WTC11 (cell line): ENCODE measurements at regions not wholly inside any gene's neighbourhood (a gene's known extent, or its start where the extent isn't known, plus 50 kb on each side); places are given as distances from the start of the nearest gene placed in this dataset.

Experiments used
- AFF4 ChIP-seq: sonication (generic); formaldehyde crosslinking; IDR thresholded peaks from 2 replicates; pipeline ENCODE4 v1.8.1; 2023; ENCODE audit warnings: mild to moderate bottlenecking, missing genetic modification reagents, borderline replicate concordance
- ARID4B ChIP-seq: sonication (generic); formaldehyde crosslinking; IDR thresholded peaks from 2 replicates; pipeline ENCODE4 v1.8.0; 2023; ENCODE audit warnings: missing genetic modification reagents, mild to moderate bottlenecking, borderline replicate concordance
- CREB1 ChIP-seq: sonication (generic); formaldehyde crosslinking; IDR thresholded peaks from 2 replicates; pipeline ENCODE4 v1.8.0; 2023; ENCODE audit warnings: mild to moderate bottlenecking, missing genetic modification reagents
- NR2C2 ChIP-seq: sonication (generic); formaldehyde crosslinking; IDR thresholded peaks from 2 replicates; pipeline ENCODE4 v1.8.0; 2022; ENCODE audit warnings: mild to moderate bottlenecking, missing genetic modification reagents
- PRDM15 ChIP-seq: sonication (generic); formaldehyde crosslinking; IDR thresholded peaks from 2 replicates; pipeline ENCODE4 v1.8.0; 2022; ENCODE audit warnings: missing genetic modification reagents
- RELA ChIP-seq: sonication (generic); formaldehyde crosslinking; IDR thresholded peaks from 2 replicates; pipeline ENCODE4 v1.8.1; 2022; ENCODE audit warnings: missing genetic modification reagents, mild to moderate bottlenecking, borderline replicate concordance
- ZNF138 ChIP-seq: sonication (generic); formaldehyde crosslinking; conservative IDR thresholded peaks from 2 replicates; pipeline ENCODE4 v1.8.1; 2022; ENCODE audit warnings: mild to moderate bottlenecking, moderate library complexity, missing genetic modification reagents
- ZNF317 ChIP-seq: sonication (generic); formaldehyde crosslinking; IDR thresholded peaks from 2 replicates; pipeline ENCODE4 v1.8.1; 2023; ENCODE audit warnings: low read depth, mild to moderate bottlenecking, moderate library complexity, missing genetic modification reagents, borderline replicate concordance
- ZNF423 ChIP-seq: fragments of 250-450 bp; sonication (Bioruptor Pico); IDR thresholded peaks from 2 replicates; pipeline ENCODE4 v2.1.2; 2022; ENCODE audit warnings: mild to moderate bottlenecking, moderate library complexity
- TF ChIP-seq, protein P1 (sequence below): fragments of 200-600 bp; IDR thresholded peaks from 2 replicates; pipeline ENCODE4 v1.8.0; 2022; ENCODE audit warnings: antibody characterized with exemption

DNA sequence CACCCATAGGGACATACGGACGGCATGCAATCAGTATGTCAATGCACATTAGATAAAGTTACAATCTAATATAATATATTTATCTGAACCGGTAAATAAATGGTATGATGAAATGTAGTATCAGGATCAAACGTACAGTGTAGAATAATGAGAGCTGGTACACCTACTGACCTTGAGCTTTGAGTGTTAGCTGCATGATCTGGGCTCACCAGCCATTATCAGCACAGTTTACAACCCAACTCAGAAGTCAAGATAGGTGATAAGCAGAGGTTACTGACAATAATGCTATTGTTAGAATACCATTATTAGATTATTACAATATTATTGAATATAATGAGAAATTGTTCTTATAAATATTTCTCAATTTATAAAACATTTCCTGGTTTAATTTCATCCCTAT, 103.0 kb upstream of the ESRRG start:
- TF ChIP-seq, protein P1, sequence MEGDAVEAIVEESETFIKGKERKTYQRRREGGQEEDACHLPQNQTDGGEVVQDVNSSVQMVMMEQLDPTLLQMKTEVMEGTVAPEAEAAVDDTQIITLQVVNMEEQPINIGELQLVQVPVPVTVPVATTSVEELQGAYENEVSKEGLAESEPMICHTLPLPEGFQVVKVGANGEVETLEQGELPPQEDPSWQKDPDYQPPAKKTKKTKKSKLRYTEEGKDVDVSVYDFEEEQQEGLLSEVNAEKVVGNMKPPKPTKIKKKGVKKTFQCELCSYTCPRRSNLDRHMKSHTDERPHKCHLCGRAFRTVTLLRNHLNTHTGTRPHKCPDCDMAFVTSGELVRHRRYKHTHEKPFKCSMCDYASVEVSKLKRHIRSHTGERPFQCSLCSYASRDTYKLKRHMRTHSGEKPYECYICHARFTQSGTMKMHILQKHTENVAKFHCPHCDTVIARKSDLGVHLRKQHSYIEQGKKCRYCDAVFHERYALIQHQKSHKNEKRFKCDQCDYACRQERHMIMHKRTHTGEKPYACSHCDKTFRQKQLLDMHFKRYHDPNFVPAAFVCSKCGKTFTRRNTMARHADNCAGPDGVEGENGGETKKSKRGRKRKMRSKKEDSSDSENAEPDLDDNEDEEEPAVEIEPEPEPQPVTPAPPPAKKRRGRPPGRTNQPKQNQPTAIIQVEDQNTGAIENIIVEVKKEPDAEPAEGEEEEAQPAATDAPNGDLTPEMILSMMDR = no peak
- no peak for TF ChIP-seq ZNF138
- no peak for TF ChIP-seq ZNF423 (CRISPR knock-in tag)
- TF ChIP-seq NR2C2 (CRISPR knock-in tag) = no peak
- no peak for TF ChIP-seq RELA (CRISPR knock-in tag)
- TF ChIP-seq CREB1 = no peak
- no peak for TF ChIP-seq AFF4 (CRISPR knock-in tag)
- TF ChIP-seq PRDM15 (CRISPR knock-in tag) = no peak
- TF ChIP-seq ZNF317 (CRISPR knock-in tag) = no peak
- TF ChIP-seq ARID4B = no peak
